Uterus (tissue), 2 donors: ENCODE measurements at regions not wholly inside any gene's neighbourhood (a gene's known extent, or its start where the extent isn't known, plus 50 kb on each side); places are given as distances from the start of the nearest gene placed in this dataset.

Experiments used
- POLR2A ChIP-seq, 2 donors: fragments of 450-650 bp; IDR thresholded peaks; one replicate each; pipeline ENCODE4 v1.6.1; 2016; ENCODE audit warnings: antibody characterized with exemption in 2 of 2, mild to moderate bottlenecking in 1 of 2, moderate library complexity in 1 of 2
- TF ChIP-seq, protein P1 (sequence below), 4 experiments: fragments of 200-600 bp in 2 of 4; fragments of 450-650 bp in 2 of 4; sonication (generic) in 2 of 4; IDR thresholded peaks; one replicate each; pipeline ENCODE4 v1.5.1; 2016 to 2019; ENCODE audit warnings: antibody characterized with exemption in 4 of 4, mild to moderate bottlenecking in 2 of 4, moderate library complexity in 1 of 4

DNA sequence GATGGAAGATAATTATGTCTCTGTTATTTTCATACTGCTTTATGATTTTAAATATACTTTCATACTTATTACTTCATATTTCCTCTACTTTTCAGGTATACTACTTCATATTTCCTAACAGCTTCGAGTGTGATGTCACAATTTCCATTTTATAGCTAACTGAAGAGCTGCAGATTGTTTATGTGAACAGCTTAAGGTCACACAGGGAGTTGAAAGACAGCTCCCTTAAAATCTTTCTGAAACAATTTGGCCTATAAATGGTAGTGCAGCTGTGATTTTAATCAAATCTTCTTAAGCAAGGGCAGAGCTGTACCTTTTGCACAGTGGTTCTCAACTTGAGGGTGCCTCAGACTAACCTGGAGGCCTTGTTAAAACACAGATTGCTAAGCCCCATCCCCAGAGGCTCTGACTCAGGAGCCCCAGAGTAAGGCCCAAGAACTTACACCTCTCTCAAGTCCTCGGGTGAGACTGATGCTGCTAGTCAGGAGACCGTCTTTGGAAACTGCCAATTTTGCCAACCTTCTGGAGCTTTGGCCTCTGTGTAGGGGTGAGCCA, 347.0 kb upstream of the HSF2 start:
- TF ChIP-seq, protein P1, sequence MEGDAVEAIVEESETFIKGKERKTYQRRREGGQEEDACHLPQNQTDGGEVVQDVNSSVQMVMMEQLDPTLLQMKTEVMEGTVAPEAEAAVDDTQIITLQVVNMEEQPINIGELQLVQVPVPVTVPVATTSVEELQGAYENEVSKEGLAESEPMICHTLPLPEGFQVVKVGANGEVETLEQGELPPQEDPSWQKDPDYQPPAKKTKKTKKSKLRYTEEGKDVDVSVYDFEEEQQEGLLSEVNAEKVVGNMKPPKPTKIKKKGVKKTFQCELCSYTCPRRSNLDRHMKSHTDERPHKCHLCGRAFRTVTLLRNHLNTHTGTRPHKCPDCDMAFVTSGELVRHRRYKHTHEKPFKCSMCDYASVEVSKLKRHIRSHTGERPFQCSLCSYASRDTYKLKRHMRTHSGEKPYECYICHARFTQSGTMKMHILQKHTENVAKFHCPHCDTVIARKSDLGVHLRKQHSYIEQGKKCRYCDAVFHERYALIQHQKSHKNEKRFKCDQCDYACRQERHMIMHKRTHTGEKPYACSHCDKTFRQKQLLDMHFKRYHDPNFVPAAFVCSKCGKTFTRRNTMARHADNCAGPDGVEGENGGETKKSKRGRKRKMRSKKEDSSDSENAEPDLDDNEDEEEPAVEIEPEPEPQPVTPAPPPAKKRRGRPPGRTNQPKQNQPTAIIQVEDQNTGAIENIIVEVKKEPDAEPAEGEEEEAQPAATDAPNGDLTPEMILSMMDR (IDR thresholded peaks at IDR 0.05): no peak
- TF ChIP-seq POLR2A (IDR thresholded peaks at IDR 0.05): no peak
